ENCODE measurements at regions not wholly inside any gene's neighbourhood (a gene's known extent, or its start where the extent isn't known, plus 50 kb on each side); places are given as distances from the start of the nearest gene placed in this dataset.

GRCh38 chr1:208537198-208537597 is 293.0 kb upstream of the PLXNA2 start:
- no peak overlapping the region for H3K27ac Mint-ChIP-seq
- H3K9me3 Mint-ChIP-seq, result no peaks in the 10 kb centered on the region
- no peaks in the 10 kb centered on the region for H3K4me1 Mint-ChIP-seq (ENCODE audit: low read depth)
- peaks cover 8% of the 10 kb centered on the region for H3K27me3 Mint-ChIP-seq
- no peak overlapping the region for H3K4me3 Mint-ChIP-seq
- no peaks in the 10 kb centered on the region for H3K36me3 Mint-ChIP-seq (ENCODE audit: low read depth)

GRCh38 chr1:208538078-208538477 is 293.9 kb upstream of the PLXNA2 start:
- no peak overlapping the region for H3K27ac Mint-ChIP-seq
- H3K4me1 Mint-ChIP-seq (ENCODE audit: low read depth), result no peaks in the 10 kb centered on the region
- H3K4me3 Mint-ChIP-seq, result no peak overlapping the region
- no peaks in the 10 kb centered on the region for H3K9me3 Mint-ChIP-seq
- no peaks in the 10 kb centered on the region for H3K36me3 Mint-ChIP-seq (ENCODE audit: low read depth)
- H3K27me3 Mint-ChIP-seq, result peaks cover 8% of the 10 kb centered on the region

GRCh38 chr1:208538587-208538986 is 294.4 kb upstream of the PLXNA2 start:
- H3K4me3 Mint-ChIP-seq, result no peak overlapping the region
- H3K36me3 Mint-ChIP-seq (ENCODE audit: low read depth), result no peaks in the 10 kb centered on the region
- H3K27me3 Mint-ChIP-seq, result peaks cover 8% of the 10 kb centered on the region
- no peaks in the 10 kb centered on the region for H3K4me1 Mint-ChIP-seq (ENCODE audit: low read depth)
- H3K9me3 Mint-ChIP-seq, result no peaks in the 10 kb centered on the region
- H3K27ac Mint-ChIP-seq, result no peak overlapping the region

- H3K4me1 Mint-ChIP-seq (ENCODE audit: low read depth), result no peaks in the 10 kb centered on the region
- no peaks in the 10 kb centered on the region for H3K9me3 Mint-ChIP-seq
- no peak overlapping the region for H3K27ac Mint-ChIP-seq
- H3K4me3 Mint-ChIP-seq, result no peak overlapping the region
- peaks cover 13% of the 10 kb centered on the region for H3K27me3 Mint-ChIP-seq
- no peaks in the 10 kb centered on the region for H3K36me3 Mint-ChIP-seq (ENCODE audit: low read depth)
These were observed 296.5 kb upstream of the PLXNA2 start for GRCh38 chr1:208540724-208541123.

- Mint-ChIP-seq H3K27me3 (peaks cover 13% of the 10 kb centered on the region), H3K4me3 (no peak overlapping the region), H3K9me3 (no peaks in the 10 kb centered on the region), H3K27ac (no peak overlapping the region), H3K4me1 (ENCODE audit: low read depth) (no peaks in the 10 kb centered on the region), H3K36me3 (ENCODE audit: low read depth) (no peaks in the 10 kb centered on the region)
These were observed 297.2 kb upstream of the PLXNA2 start for GRCh38 chr1:208541225-208541855.

GRCh38 chr1:208542309-208542708 is 298.1 kb upstream of the PLXNA2 start:
- H3K27ac Mint-ChIP-seq, result no peak overlapping the region
- H3K9me3 Mint-ChIP-seq, result no peaks in the 10 kb centered on the region
- peaks cover 8% of the 10 kb centered on the region for H3K27me3 Mint-ChIP-seq
- no peak overlapping the region for H3K4me3 Mint-ChIP-seq
- no peaks in the 10 kb centered on the region for H3K36me3 Mint-ChIP-seq (ENCODE audit: low read depth)
- no peaks in the 10 kb centered on the region for H3K4me1 Mint-ChIP-seq (ENCODE audit: low read depth)

GRCh38 chr1:208544053-208544452 is 299.9 kb upstream of the PLXNA2 start:
- Mint-ChIP-seq H3K4me3 (no peak overlapping the region), H3K4me1 (ENCODE audit: low read depth) (no peaks in the 10 kb centered on the region), H3K36me3 (ENCODE audit: low read depth) (no peaks in the 10 kb centered on the region)

GRCh38 chr1:208544794-208545193 is 300.6 kb upstream of the PLXNA2 start:
- H3K4me1 Mint-ChIP-seq (ENCODE audit: low read depth), result no peaks in the 10 kb centered on the region
- no peak overlapping the region for H3K27ac Mint-ChIP-seq
- no peaks in the 10 kb centered on the region for H3K9me3 Mint-ChIP-seq
- H3K27me3 Mint-ChIP-seq, result peaks cover 6% of the 10 kb centered on the region
- H3K36me3 Mint-ChIP-seq (ENCODE audit: low read depth), result no peaks in the 10 kb centered on the region
- H3K4me3 Mint-ChIP-seq, result no peak overlapping the region

More at GRCh38 chr1:208544053-208544452, 299.9 kb upstream of the PLXNA2 start:
- no peaks in the 10 kb centered on the region for H3K9me3 Mint-ChIP-seq
- peaks cover 5% of the 10 kb centered on the region for H3K27me3 Mint-ChIP-seq
- no peak overlapping the region for H3K27ac Mint-ChIP-seq

GRCh38 chr1:208551024-208551423 is 306.8 kb upstream of the PLXNA2 start:
- H3K27ac Mint-ChIP-seq, result no peak overlapping the region
- H3K9me3 Mint-ChIP-seq, result no peaks in the 10 kb centered on the region
- no peaks in the 10 kb centered on the region for H3K4me1 Mint-ChIP-seq (ENCODE audit: low read depth)
- no peak overlapping the region for H3K4me3 Mint-ChIP-seq
- H3K36me3 Mint-ChIP-seq (ENCODE audit: low read depth), result no peaks in the 10 kb centered on the region
- peaks cover 3% of the 10 kb centered on the region for H3K27me3 Mint-ChIP-seq

- Mint-ChIP-seq H3K9me3 (no peaks in the 10 kb centered on the region), H3K4me1 (ENCODE audit: low read depth) (no peaks in the 10 kb centered on the region), H3K27me3 (peaks cover 3% of the 10 kb centered on the region), H3K27ac (no peak overlapping the region), H3K4me3 (no peak overlapping the region), H3K36me3 (ENCODE audit: low read depth) (no peaks in the 10 kb centered on the region)
These were observed 307.6 kb upstream of the PLXNA2 start for GRCh38 chr1:208551633-208552320.

GRCh38 chr1:208552928-208553327 is 308.7 kb upstream of the PLXNA2 start:
- Mint-ChIP-seq H3K4me1 (ENCODE audit: low read depth) (no peaks in the 10 kb centered on the region), H3K36me3 (ENCODE audit: low read depth) (no peaks in the 10 kb centered on the region), H3K9me3 (no peaks in the 10 kb centered on the region), H3K4me3 (no peak overlapping the region), H3K27ac (no peak overlapping the region), H3K27me3 (peaks cover 3% of the 10 kb centered on the region)

- H3K27me3 Mint-ChIP-seq, result no peaks in the 10 kb centered on the region
- H3K36me3 Mint-ChIP-seq (ENCODE audit: low read depth), result no peaks in the 10 kb centered on the region
- no peaks in the 10 kb centered on the region for H3K4me1 Mint-ChIP-seq (ENCODE audit: low read depth)
- no peak overlapping the region for H3K27ac Mint-ChIP-seq
- no peak overlapping the region for H3K4me3 Mint-ChIP-seq
- no peaks in the 10 kb centered on the region for H3K9me3 Mint-ChIP-seq
These were observed 312.3 kb upstream of the PLXNA2 start for GRCh38 chr1:208556461-208556860.

- H3K4me1 Mint-ChIP-seq (ENCODE audit: low read depth), result no peaks in the 10 kb centered on the region
- H3K9me3 Mint-ChIP-seq, result no peaks in the 10 kb centered on the region
- no peaks in the 10 kb centered on the region for H3K27me3 Mint-ChIP-seq
- H3K4me3 Mint-ChIP-seq, result no peak overlapping the region
- H3K27ac Mint-ChIP-seq, result no peak overlapping the region
- H3K36me3 Mint-ChIP-seq (ENCODE audit: low read depth), result no peaks in the 10 kb centered on the region
These were observed 313.0 kb upstream of the PLXNA2 start for GRCh38 chr1:208557046-208557722.

GRCh38 chr1:208557723-208558094 is 313.5 kb upstream of the PLXNA2 start:
- Mint-ChIP-seq H3K4me1 (ENCODE audit: low read depth) (no peaks in the 10 kb centered on the region), H3K27ac (no peak overlapping the region), H3K4me3 (no peak overlapping the region), H3K36me3 (ENCODE audit: low read depth) (no peaks in the 10 kb centered on the region), H3K27me3 (no peaks in the 10 kb centered on the region), H3K9me3 (no peaks in the 10 kb centered on the region)

- Mint-ChIP-seq H3K9me3 (no peaks in the 10 kb centered on the region), H3K4me3 (no peak overlapping the region), H3K27me3 (peaks cover 3% of the 10 kb centered on the region), H3K4me1 (ENCODE audit: low read depth) (no peaks in the 10 kb centered on the region), H3K36me3 (ENCODE audit: low read depth) (no peaks in the 10 kb centered on the region), H3K27ac (no peak overlapping the region)
These were observed 315.6 kb upstream of the PLXNA2 start for GRCh38 chr1:208559597-208560329.

Data from stimulated activated naive CD8-positive, alpha-beta T cell treated with anti-CD3 and anti-CD28 coated beads, Interleukin-15, Interleukin-2, amounts not matched to agents 100 ng/mL and 50 ng/mL, for 24 hours (primary cell).